ENCODE measurements at regions not wholly inside any gene's neighbourhood (a gene's known extent, or its start where the extent isn't known, plus 50 kb on each side); places are given as distances from the start of the nearest gene placed in this dataset.

- no peaks in the 10 kb centered on the region for H3K36me3 ChIP-seq
- H3K27me3 ChIP-seq, result peaks cover 8% of the 10 kb centered on the region
- no peaks in the 10 kb centered on the region for H3K4me1 ChIP-seq (ENCODE audit: control insufficient read depth in 1 of 2, insufficient read depth in 1 of 2, low read depth in 1 of 2, low read length in 1 of 2)
- no peak overlapping the region for H3K4me3 ChIP-seq (ENCODE audit: low read depth in 1 of 2, low read length in 1 of 2)
- H3K27ac ChIP-seq, result no peak overlapping the region
- H3K9me3 ChIP-seq, result no peaks in the 10 kb centered on the region
- TF ChIP-seq CTCF (IDR thresholded peaks at IDR 0.05), result no peak
Observed at GRCh38 chr17:72049914-72050313, 70.9 kb upstream of the SOX9 start.

- no peak for TF ChIP-seq CTCF (IDR thresholded peaks at IDR 0.05)
- Histone ChIP-seq H3K4me3 (ENCODE audit: low read depth in 1 of 2, low read length in 1 of 2) (no peak overlapping the region), H3K36me3 (no peaks in the 10 kb centered on the region), H3K4me1 (ENCODE audit: control insufficient read depth in 1 of 2, insufficient read depth in 1 of 2, low read depth in 1 of 2, low read length in 1 of 2) (no peaks in the 10 kb centered on the region), H3K27ac (no peak overlapping the region), H3K27me3 (peaks cover 8% of the 10 kb centered on the region), H3K9me3 (no peaks in the 10 kb centered on the region)
Observed at GRCh38 chr17:72053036-72053435, 67.8 kb upstream of the SOX9 start.

GRCh38 chr17:72053449-72053848 lies 67.4 kb upstream of the SOX9 start:
- no peak overlapping the region for H3K4me3 ChIP-seq (ENCODE audit: low read depth in 1 of 2, low read length in 1 of 2)
- H3K9me3 ChIP-seq, result no peaks in the 10 kb centered on the region
- H3K4me1 ChIP-seq (ENCODE audit: control insufficient read depth in 1 of 2, insufficient read depth in 1 of 2, low read depth in 1 of 2, low read length in 1 of 2), result no peaks in the 10 kb centered on the region
- peaks cover 8% of the 10 kb centered on the region for H3K27me3 ChIP-seq
- no peaks in the 10 kb centered on the region for H3K36me3 ChIP-seq
- no peak overlapping the region for H3K27ac ChIP-seq
- TF ChIP-seq CTCF (IDR thresholded peaks at IDR 0.05), result no peak

GRCh38 chr17:72056155-72056554 lies 64.7 kb upstream of the SOX9 start:
- Histone ChIP-seq H3K27ac (no peak overlapping the region), H3K9me3 (no peaks in the 10 kb centered on the region), H3K4me3 (ENCODE audit: low read depth in 1 of 2, low read length in 1 of 2) (no peak overlapping the region), H3K27me3 (peaks cover 8% of the 10 kb centered on the region), H3K36me3 (no peaks in the 10 kb centered on the region), H3K4me1 (ENCODE audit: control insufficient read depth in 1 of 2, insufficient read depth in 1 of 2, low read depth in 1 of 2, low read length in 1 of 2) (no peaks in the 10 kb centered on the region)
- no peak for TF ChIP-seq CTCF (IDR thresholded peaks at IDR 0.05)

GRCh38 chr17:72056727-72057290 lies 64.0 kb upstream of the SOX9 start:
- H3K4me1 ChIP-seq (ENCODE audit: control insufficient read depth in 1 of 2, insufficient read depth in 1 of 2, low read depth in 1 of 2, low read length in 1 of 2), result no peaks in the 10 kb centered on the region
- no peak overlapping the region for H3K4me3 ChIP-seq (ENCODE audit: low read depth in 1 of 2, low read length in 1 of 2)
- no peak for TF ChIP-seq CTCF (IDR thresholded peaks at IDR 0.05)
- no peak overlapping the region for H3K27ac ChIP-seq
- no peaks in the 10 kb centered on the region for H3K9me3 ChIP-seq
- H3K36me3 ChIP-seq, result no peaks in the 10 kb centered on the region
- H3K27me3 ChIP-seq, result peaks cover 8% of the 10 kb centered on the region

- TF ChIP-seq CTCF (IDR thresholded peaks at IDR 0.05), result no peak
- Histone ChIP-seq H3K4me3 (ENCODE audit: low read depth in 1 of 2, low read length in 1 of 2) (no peak overlapping the region), H3K27ac (no peak overlapping the region)
Observed at GRCh38 chr17:72060084-72060483, 60.7 kb upstream of the SOX9 start.

More at GRCh38 chr17:72060084-72060483, 60.7 kb upstream of the SOX9 start:
- no peaks in the 10 kb centered on the region for H3K36me3 ChIP-seq
- no peaks in the 10 kb centered on the region for H3K27me3 ChIP-seq
- H3K9me3 ChIP-seq, result no peaks in the 10 kb centered on the region
- no peaks in the 10 kb centered on the region for H3K4me1 ChIP-seq (ENCODE audit: control insufficient read depth in 1 of 2, insufficient read depth in 1 of 2, low read depth in 1 of 2, low read length in 1 of 2)
